ENCODE measurements at regions not wholly inside any gene's neighbourhood (a gene's known extent, or its start where the extent isn't known, plus 50 kb on each side); places are given as distances from the start of the nearest gene placed in this dataset.

- no peak for DNase-seq (ENCODE audit: low read depth in 2 of 2, low spot score in 1 of 2)
Observed at GRCh38 chr2:106706283-106706682, 179.7 kb downstream of the ST6GAL2 start.

GRCh38 chr2:106708209-106708608 is 177.8 kb downstream of the ST6GAL2 start:
- DNase-seq (ENCODE audit: low read depth in 2 of 2, low spot score in 1 of 2): no peak

- no peak for DNase-seq (ENCODE audit: low read depth in 2 of 2, low spot score in 1 of 2)
Observed at GRCh38 chr2:106709229-106709628, 176.7 kb downstream of the ST6GAL2 start.

GRCh38 chr2:106719222-106719621 is 166.7 kb downstream of the ST6GAL2 start:
- DNase-seq (ENCODE audit: low read depth in 2 of 2, low spot score in 1 of 2): no peak

- DNase-seq (ENCODE audit: low read depth in 2 of 2, low spot score in 1 of 2): no peak
Observed at GRCh38 chr2:106720026-106720425, 165.9 kb downstream of the ST6GAL2 start.

GRCh38 chr2:106724301-106724794 is 161.6 kb downstream of the ST6GAL2 start:
- no peak for DNase-seq (ENCODE audit: low read depth in 2 of 2, low spot score in 1 of 2)

GRCh38 chr2:106734165-106734564 is 151.8 kb downstream of the ST6GAL2 start:
- no peak for DNase-seq (ENCODE audit: low read depth in 2 of 2, low spot score in 1 of 2)

GRCh38 chr2:106735807-106736206 is 150.2 kb downstream of the ST6GAL2 start:
- DNase-seq (ENCODE audit: low read depth in 2 of 2, low spot score in 1 of 2): no peak

- no peak for DNase-seq (ENCODE audit: low read depth in 2 of 2, low spot score in 1 of 2)
Observed at GRCh38 chr2:106736221-106736620, 149.7 kb downstream of the ST6GAL2 start.

- DNase-seq (ENCODE audit: low read depth in 2 of 2, low spot score in 1 of 2): no peak
Observed at GRCh38 chr2:106745468-106745867, 140.5 kb downstream of the ST6GAL2 start.

- DNase-seq (ENCODE audit: low read depth in 2 of 2, low spot score in 1 of 2): no peak
Observed at GRCh38 chr2:106749823-106750222, 136.1 kb downstream of the ST6GAL2 start.

Data from stimulated activated CD8-positive, alpha-beta memory T cell treated with anti-CD3 and anti-CD28 coated beads, Interleukin-4, amount 100 ng/mL, for 1 hour (primary cell).